LNCAP (cell line): ENCODE measurements at regions not wholly inside any gene's neighbourhood (a gene's known extent, or its start where the extent isn't known, plus 50 kb on each side); places are given as distances from the start of the nearest gene placed in this dataset.

Experiments
- TF ChIP-seq, protein P1 (sequence below): fragments of 450-650 bp; IDR thresholded peaks from 2 replicates; pipeline ENCODE4 v1.5.1; 2017; ENCODE audit warnings: mild to moderate bottlenecking

DNA sequence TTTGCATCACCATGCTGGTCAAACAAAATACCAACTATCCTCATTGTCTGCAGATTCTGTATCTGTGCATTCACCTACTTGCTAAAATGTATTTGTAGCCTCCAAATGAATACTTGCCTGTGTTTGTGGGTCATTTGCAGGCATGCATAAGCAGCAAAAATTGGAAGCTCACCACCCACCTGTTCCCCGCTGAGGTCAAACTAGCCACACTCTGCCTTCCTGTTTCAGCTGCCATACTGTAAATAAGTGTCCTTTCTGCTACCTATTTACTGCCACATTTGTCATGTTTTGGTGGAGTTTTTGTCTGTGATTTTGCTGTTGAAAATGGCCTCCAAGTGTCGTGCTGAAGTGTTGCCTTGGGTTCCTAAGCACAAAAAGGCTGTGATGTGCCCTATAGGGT lies 50.0 kb upstream of the ACMSD start:
- TF ChIP-seq, protein P1, sequence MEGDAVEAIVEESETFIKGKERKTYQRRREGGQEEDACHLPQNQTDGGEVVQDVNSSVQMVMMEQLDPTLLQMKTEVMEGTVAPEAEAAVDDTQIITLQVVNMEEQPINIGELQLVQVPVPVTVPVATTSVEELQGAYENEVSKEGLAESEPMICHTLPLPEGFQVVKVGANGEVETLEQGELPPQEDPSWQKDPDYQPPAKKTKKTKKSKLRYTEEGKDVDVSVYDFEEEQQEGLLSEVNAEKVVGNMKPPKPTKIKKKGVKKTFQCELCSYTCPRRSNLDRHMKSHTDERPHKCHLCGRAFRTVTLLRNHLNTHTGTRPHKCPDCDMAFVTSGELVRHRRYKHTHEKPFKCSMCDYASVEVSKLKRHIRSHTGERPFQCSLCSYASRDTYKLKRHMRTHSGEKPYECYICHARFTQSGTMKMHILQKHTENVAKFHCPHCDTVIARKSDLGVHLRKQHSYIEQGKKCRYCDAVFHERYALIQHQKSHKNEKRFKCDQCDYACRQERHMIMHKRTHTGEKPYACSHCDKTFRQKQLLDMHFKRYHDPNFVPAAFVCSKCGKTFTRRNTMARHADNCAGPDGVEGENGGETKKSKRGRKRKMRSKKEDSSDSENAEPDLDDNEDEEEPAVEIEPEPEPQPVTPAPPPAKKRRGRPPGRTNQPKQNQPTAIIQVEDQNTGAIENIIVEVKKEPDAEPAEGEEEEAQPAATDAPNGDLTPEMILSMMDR, result no peak
